Suprapubic skin (tissue), 4 donors: ENCODE measurements at regions not wholly inside any gene's neighbourhood (a gene's known extent, or its start where the extent isn't known, plus 50 kb on each side); places are given as distances from the start of the nearest gene placed in this dataset.

Source experiments
- DNase-seq, 2 donors: peaks; one replicate each; pipeline ENCODE4 v3.0.0-alpha.2; 2019; ENCODE audit warnings: low spot score in 2 of 2
- H3K27ac ChIP-seq: fragments of 200-600 bp; sonication (generic); one replicate; pipeline ENCODE4 v1.5.1; 2019
- H3K27me3 ChIP-seq: fragments of 200-600 bp; sonication (generic); one replicate; pipeline ENCODE4 v1.5.1; 2019
- H3K36me3 ChIP-seq: fragments of 200-600 bp; sonication (generic); one replicate; pipeline ENCODE4 v1.5.1; 2019
- H3K4me1 ChIP-seq: fragments of 200-600 bp; sonication (generic); one replicate; pipeline ENCODE4 v1.5.1; 2019
- H3K4me3 ChIP-seq: fragments of 200-600 bp; sonication (generic); one replicate; pipeline ENCODE4 v1.5.1; 2019; ENCODE audit warnings: mild to moderate bottlenecking
- H3K9me3 ChIP-seq: fragments of 200-600 bp; sonication (generic); one replicate; pipeline ENCODE4 v1.5.1; 2019
- EP300 ChIP-seq: sonication (generic); formaldehyde crosslinking; IDR thresholded peaks from one replicate; pipeline ENCODE4 v1.6.1; 2017; ENCODE audit warnings: antibody characterized with exemption
- POLR2A ChIP-seq, 2 donors: fragments of 450-650 bp; IDR thresholded peaks; one replicate each; pipeline ENCODE4 v1.6.1; 2017; ENCODE audit warnings: antibody characterized with exemption in 2 of 2, mild to moderate bottlenecking in 2 of 2, moderate library complexity in 2 of 2
- POLR2AphosphoS5 ChIP-seq, 3 donors: sonication (generic); formaldehyde crosslinking; IDR thresholded peaks; one replicate each; pipeline ENCODE4 v1.6.1; 2017; ENCODE audit warnings: antibody characterized with exemption in 3 of 3
- WGBS: methylation state at CpG from one replicate; pipeline ENCODE4 v1.1.5; 2018; 5-methylcytosine and 5-hydroxymethylcytosine counted together
- TF ChIP-seq, protein P1 (sequence below), 2 donors: fragments of 200-600 bp in 1 of 2; fragments of 450-650 bp in 1 of 2; sonication (generic) in 1 of 2; IDR thresholded peaks; one replicate each; pipeline ENCODE4 v1.5.1; 2016 to 2019; ENCODE audit warnings: antibody characterized with exemption in 2 of 2, mild to moderate bottlenecking in 1 of 2, moderate library complexity in 1 of 2

GRCh38 chr4:120327276-120327675 is 260.6 kb upstream of the MAD2L1 start:
- no peak for DNase-seq
- Histone ChIP-seq H3K27me3 (no peaks in the 10 kb centered on the region), H3K36me3 (no peaks in the 10 kb centered on the region), H3K9me3 (no peaks in the 10 kb centered on the region), H3K27ac (no peak overlapping the region), H3K4me3 (no peak overlapping the region), H3K4me1 (no peaks in the 10 kb centered on the region)
- TF ChIP-seq, protein P1, sequence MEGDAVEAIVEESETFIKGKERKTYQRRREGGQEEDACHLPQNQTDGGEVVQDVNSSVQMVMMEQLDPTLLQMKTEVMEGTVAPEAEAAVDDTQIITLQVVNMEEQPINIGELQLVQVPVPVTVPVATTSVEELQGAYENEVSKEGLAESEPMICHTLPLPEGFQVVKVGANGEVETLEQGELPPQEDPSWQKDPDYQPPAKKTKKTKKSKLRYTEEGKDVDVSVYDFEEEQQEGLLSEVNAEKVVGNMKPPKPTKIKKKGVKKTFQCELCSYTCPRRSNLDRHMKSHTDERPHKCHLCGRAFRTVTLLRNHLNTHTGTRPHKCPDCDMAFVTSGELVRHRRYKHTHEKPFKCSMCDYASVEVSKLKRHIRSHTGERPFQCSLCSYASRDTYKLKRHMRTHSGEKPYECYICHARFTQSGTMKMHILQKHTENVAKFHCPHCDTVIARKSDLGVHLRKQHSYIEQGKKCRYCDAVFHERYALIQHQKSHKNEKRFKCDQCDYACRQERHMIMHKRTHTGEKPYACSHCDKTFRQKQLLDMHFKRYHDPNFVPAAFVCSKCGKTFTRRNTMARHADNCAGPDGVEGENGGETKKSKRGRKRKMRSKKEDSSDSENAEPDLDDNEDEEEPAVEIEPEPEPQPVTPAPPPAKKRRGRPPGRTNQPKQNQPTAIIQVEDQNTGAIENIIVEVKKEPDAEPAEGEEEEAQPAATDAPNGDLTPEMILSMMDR (IDR thresholded peaks at IDR 0.05) = no peak
- no peak for TF ChIP-seq EP300
- TF ChIP-seq POLR2AphosphoS5 (IDR thresholded peaks at IDR 0.05) = no peak
- no peak for TF ChIP-seq POLR2A (IDR thresholded peaks at IDR 0.05)

DNA sequence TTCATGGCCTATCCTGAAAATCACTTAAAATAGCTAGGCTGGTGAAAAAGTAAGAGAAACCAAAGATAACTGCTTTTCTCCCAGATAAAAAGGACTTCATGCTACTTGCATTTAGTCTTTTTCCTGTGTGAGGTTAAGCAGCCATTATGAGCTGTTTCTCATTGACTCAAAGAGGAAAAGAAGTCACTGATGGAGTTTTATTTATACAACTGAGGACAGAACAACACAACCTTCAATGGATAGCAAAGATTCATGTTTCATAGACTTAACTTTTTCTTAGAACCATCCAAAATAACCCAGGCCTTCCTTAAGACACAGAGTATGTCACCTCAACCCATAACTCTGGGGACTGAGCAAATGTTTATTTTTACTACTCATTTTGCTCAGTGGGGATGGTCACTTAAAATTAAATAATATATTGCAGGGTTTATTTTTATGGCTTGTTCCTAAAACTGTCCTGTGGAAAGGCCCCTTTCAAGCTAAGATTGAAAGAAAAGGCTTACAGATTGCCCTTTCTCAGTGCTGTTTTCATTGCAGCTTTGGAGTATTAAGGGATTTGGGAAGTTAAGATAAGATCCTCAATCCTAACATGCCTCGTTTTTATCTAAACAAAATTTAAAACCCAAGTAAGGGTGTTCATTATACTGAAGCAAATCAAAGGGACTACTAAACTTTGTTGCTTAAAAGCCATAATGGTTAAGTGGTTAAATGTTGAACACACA is 252.6 kb upstream of the MAD2L1 start:
- Histone ChIP-seq H3K4me3 (no peak overlapping the region), H3K4me1 (no peaks in the 10 kb centered on the region), H3K36me3 (no peaks in the 10 kb centered on the region), H3K27ac (no peak overlapping the region), H3K27me3 (no peaks in the 10 kb centered on the region), H3K9me3 (no peaks in the 10 kb centered on the region)
- no peak for DNase-seq
- TF ChIP-seq EP300 (no peak), POLR2A (IDR thresholded peaks at IDR 0.05) (no peak), POLR2AphosphoS5 (IDR thresholded peaks at IDR 0.05) (no peak)
- TF ChIP-seq, protein P1 (IDR thresholded peaks at IDR 0.05) = no peak
- WGBS = 29% methylated on average over 1 of the region's 1 CpG

DNA sequence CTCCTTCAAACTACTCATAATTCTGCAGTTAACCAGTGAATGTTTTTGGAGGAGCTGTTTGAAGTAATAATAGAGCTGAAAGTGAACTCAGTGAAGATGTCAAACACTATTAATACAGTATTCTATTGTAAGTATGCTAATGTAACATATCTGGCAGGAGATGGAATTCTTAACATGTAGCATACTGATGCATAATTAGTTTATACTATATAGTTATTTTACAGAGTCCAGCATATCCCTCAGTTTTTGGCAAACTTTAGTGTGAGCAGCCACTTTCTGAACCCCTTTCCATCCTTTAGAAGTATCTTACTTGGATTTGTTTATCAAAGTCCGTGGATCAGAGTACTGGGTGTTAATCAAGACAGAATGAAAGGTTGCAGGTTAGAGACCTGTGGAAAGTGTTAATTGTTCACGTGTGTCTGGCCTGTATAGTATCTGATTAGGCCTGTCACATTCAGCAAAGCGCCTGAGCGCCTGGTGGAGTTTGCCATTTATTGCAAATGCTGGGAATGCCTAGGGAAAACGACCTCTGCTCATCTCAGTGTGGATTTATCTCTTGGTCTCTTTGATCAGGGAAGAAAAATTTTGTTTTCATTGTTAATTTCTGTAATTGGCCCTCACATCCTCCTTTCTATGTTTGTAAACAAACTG is 251.7 kb upstream of the MAD2L1 start:
- DNase-seq = no peak
- H3K27me3 ChIP-seq = no peaks in the 10 kb centered on the region
- H3K4me3 ChIP-seq = no peak overlapping the region
- H3K9me3 ChIP-seq = no peaks in the 10 kb centered on the region
- H3K27ac ChIP-seq = no peak overlapping the region
- H3K4me1 ChIP-seq = no peaks in the 10 kb centered on the region
- 66% methylated on average over 5 of the region's 5 CpGs for WGBS
- no peaks in the 10 kb centered on the region for H3K36me3 ChIP-seq
- TF ChIP-seq POLR2A (IDR thresholded peaks at IDR 0.05) = no peak
- no peak for TF ChIP-seq EP300
- TF ChIP-seq, protein P1 (IDR thresholded peaks at IDR 0.05) = no peak
- no peak for TF ChIP-seq POLR2AphosphoS5 (IDR thresholded peaks at IDR 0.05)

DNA sequence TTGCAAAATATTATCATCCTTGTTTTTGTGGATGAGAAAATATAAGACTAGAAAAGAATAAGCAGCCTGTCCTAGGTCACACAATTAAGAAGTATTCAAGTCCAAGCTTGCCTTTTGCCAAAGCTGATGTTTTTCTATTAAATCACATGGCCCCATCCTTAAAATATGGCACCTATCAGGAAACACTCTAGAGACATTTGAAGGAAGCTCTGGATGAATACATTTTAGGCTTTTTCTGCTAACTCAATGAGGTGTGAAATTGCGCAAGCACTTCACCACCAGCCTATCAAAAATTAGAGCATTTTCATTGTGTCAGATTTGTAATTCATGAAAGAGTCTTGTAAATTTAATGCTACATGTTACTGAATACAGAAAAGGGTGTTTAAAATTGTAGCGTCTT is 251.1 kb upstream of the MAD2L1 start:
- TF ChIP-seq, protein P1 (IDR thresholded peaks at IDR 0.05) = no peak
- TF ChIP-seq EP300 = no peak
- TF ChIP-seq POLR2A (IDR thresholded peaks at IDR 0.05) = no peak
- TF ChIP-seq POLR2AphosphoS5 (IDR thresholded peaks at IDR 0.05) = no peak
- Histone ChIP-seq H3K9me3 (no peaks in the 10 kb centered on the region), H3K27me3 (no peaks in the 10 kb centered on the region), H3K36me3 (no peaks in the 10 kb centered on the region), H3K27ac (no peak overlapping the region), H3K4me3 (no peak overlapping the region), H3K4me1 (no peaks in the 10 kb centered on the region)
- 88% methylated on average over 2 of the region's 2 CpGs for WGBS
- DNase-seq = no peak

DNA sequence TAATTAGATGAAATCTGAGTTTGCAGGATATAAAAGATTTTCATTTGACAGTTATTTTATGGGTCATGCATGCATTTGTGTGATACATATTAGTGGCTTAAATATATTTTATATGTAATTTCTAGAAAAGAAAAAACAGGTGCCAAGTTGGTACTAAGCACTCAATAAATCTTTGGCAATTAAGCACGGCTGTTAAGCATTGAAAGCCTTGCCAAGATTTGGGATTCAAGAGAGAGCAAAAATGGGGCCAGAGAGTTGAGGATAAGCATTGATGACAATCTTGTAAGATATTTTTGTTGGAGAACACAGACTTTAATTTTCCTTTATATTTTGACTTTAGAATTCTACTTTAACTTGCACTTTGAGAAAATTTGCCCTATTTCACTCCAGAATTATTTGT is 249.8 kb upstream of the MAD2L1 start:
- Histone ChIP-seq H3K27me3 (no peaks in the 10 kb centered on the region), H3K27ac (no peak overlapping the region), H3K9me3 (no peaks in the 10 kb centered on the region), H3K36me3 (no peaks in the 10 kb centered on the region), H3K4me3 (no peak overlapping the region), H3K4me1 (no peaks in the 10 kb centered on the region)
- WGBS = 32% methylated on average over 1 of the region's 1 CpG
- no peak for TF ChIP-seq POLR2AphosphoS5 (IDR thresholded peaks at IDR 0.05)
- DNase-seq = no peak
